ENCODE measurements at regions not wholly inside any gene's neighbourhood (a gene's known extent, or its start where the extent isn't known, plus 50 kb on each side); places are given as distances from the start of the nearest gene placed in this dataset.

- TF ChIP-seq CTCF (IDR thresholded peaks at IDR 0.05 in 4 of 5, conservative IDR thresholded peaks at IDR 0.05 in 1 of 5), result no peak
- no peak for TF ChIP-seq POLR2A (IDR thresholded peaks at IDR 0.05)
These were observed 70.9 kb upstream of the STOX2 start for GRCh38 chr4:183834252-183834651.
